SU-DHL-6 (cell line): ENCODE measurements at regions not wholly inside any gene's neighbourhood (a gene's known extent, or its start where the extent isn't known, plus 50 kb on each side); places are given as distances from the start of the nearest gene placed in this dataset.

Experiments
- CTCF ChIP-seq: fragments of 200-600 bp; sonication (generic); IDR thresholded peaks from one replicate; pipeline ENCODE4 v1.5.1; 2017; ENCODE audit warnings: antibody characterized with exemption, mild to moderate bottlenecking, low read length, moderate library complexity; ENCODE audit not compliant: insufficient read depth, poor library complexity, severe bottlenecking
- EZH2phosphoT487 ChIP-seq: fragments of 200-600 bp; sonication (generic), shearing (Covaris generic); conservative IDR thresholded peaks from 2 replicates; pipeline ENCODE4 v1.6.1; 2018; ENCODE audit warnings: mild to moderate bottlenecking, antibody characterized with exemption, low read length, moderate library complexity, mixed read lengths

GRCh38 chr9:746661-747434, 94.6 kb upstream of the DMRT1 start:
- TF ChIP-seq CTCF, result no peak
- no peak for TF ChIP-seq EZH2phosphoT487
